ENCODE measurements at regions not wholly inside any gene's neighbourhood (a gene's known extent, or its start where the extent isn't known, plus 50 kb on each side); places are given as distances from the start of the nearest gene placed in this dataset.

- TF ChIP-seq CTCF (conservative IDR thresholded peaks at IDR 0.05 in 1 of 2, IDR thresholded peaks at IDR 0.05 in 1 of 2; ENCODE audit: extremely low read depth in 1 of 2, insufficient read depth in 1 of 2, low read depth in 1 of 2, low read length in 2 of 2) (no peak), EZH2 (IDR thresholded peaks at IDR 0.05; ENCODE audit: borderline replicate concordance, low read length) (no peak)
These were observed 480.2 kb downstream of the PLK2 start for GRCh38 chr5:57979671-57980070.
